ENCODE measurements at regions not wholly inside any gene's neighbourhood (a gene's known extent, or its start where the extent isn't known, plus 50 kb on each side); places are given as distances from the start of the nearest gene placed in this dataset.

GRCh38 chr9:28155067-28155466, 581.8 kb upstream of the C9orf72 start:
- TF ChIP-seq CTCF (IDR thresholded peaks at IDR 0.05) (no peak), EP300 (IDR thresholded peaks at IDR 0.05) (no peak), POLR2A (IDR thresholded peaks at IDR 0.05) (no peak)

All from sigmoid colon (tissue), 4 donors.